CD14-positive monocyte (primary cell): ENCODE measurements at regions not wholly inside any gene's neighbourhood (a gene's known extent, or its start where the extent isn't known, plus 50 kb on each side); places are given as distances from the start of the nearest gene placed in this dataset.

Source experiments
- DNase-seq, 3 donors: peaks; one replicate each; pipeline ENCODE4 v3.0.0-alpha.2; 2011 to 2022
- H2AFZ ChIP-seq: 2 replicates; pipeline ENCODE4 v1.6.0; 2012; ENCODE audit warnings: mild to moderate bottlenecking, low read depth, low read length, inconsistent platforms; ENCODE audit not compliant: insufficient read depth, poor library complexity, severe bottlenecking
- H3K27ac ChIP-seq, 2 donors: 1 replicate in 1 of 2; 2 replicates in 1 of 2; pipeline ENCODE4 v1.5.1; 2012 to 2013; ENCODE audit warnings: low read length in 2 of 2, control low read depth in 1 of 2, inconsistent platforms in 1 of 2, low read depth in 1 of 2, mild to moderate bottlenecking in 1 of 2
- H3K27me3 ChIP-seq, 2 donors: one replicate each; pipeline versions ENCODE4 v1.6.0 to v1.6.1; 2011 to 2013; ENCODE audit warnings: low read length in 2 of 2; ENCODE audit not compliant: control insufficient read depth in 2 of 2, insufficient read depth in 2 of 2
- H3K36me3 ChIP-seq, 2 donors: replicated peaks in 1 of 2; 1 replicate in 1 of 2; 2 replicates in 1 of 2; pipeline versions ENCODE4 v1.5.1 to v1.6.1; 2012 to 2013; ENCODE audit warnings: low read length in 2 of 2, control low read depth in 1 of 2, inconsistent platforms in 1 of 2, mild to moderate bottlenecking in 1 of 2; ENCODE audit not compliant: insufficient read depth in 2 of 2, control insufficient read depth in 1 of 2
- H3K4me1 ChIP-seq, 2 donors: 1 replicate in 1 of 2; 2 replicates in 1 of 2; pipeline versions ENCODE4 v1.5.1 to v1.6.1; 2012 to 2013; ENCODE audit warnings: low read length in 2 of 2, control low read depth in 1 of 2, inconsistent platforms in 1 of 2, mild to moderate bottlenecking in 1 of 2, moderate library complexity in 1 of 2; ENCODE audit not compliant: insufficient read depth in 2 of 2, control insufficient read depth in 1 of 2
- H3K4me2 ChIP-seq: replicated peaks from 2 replicates; pipeline ENCODE3; 2012; ENCODE audit warnings: low read length, moderate library complexity, mild to moderate bottlenecking; ENCODE audit not compliant: poor library complexity, severe bottlenecking; ENCODE audit errors: extremely low read depth
- H3K4me3 ChIP-seq, 3 experiments: fragments of 200-600 bp in 1 of 3; sonication (generic) in 1 of 3; replicated peaks in 1 of 3; 1 replicate in 2 of 3; 2 replicates in 1 of 3; pipeline ENCODE4 v1.5.1; 2011 to 2013; ENCODE audit warnings: low read length in 3 of 3, mild to moderate bottlenecking in 3 of 3, control low read depth in 2 of 3, low read depth in 2 of 3, inconsistent platforms in 1 of 3, moderate library complexity in 1 of 3
- H3K79me2 ChIP-seq: 2 replicates; pipeline ENCODE4 v1.6.0; 2012; ENCODE audit warnings: mild to moderate bottlenecking, control low read depth, inconsistent platforms, low read length, moderate library complexity; ENCODE audit not compliant: insufficient read depth
- H3K9ac ChIP-seq: 2 replicates; pipeline ENCODE4 v1.6.0; 2017; ENCODE audit warnings: low read length, mild to moderate bottlenecking; ENCODE audit not compliant: insufficient read depth, poor library complexity, severe bottlenecking
- H3K9me3 ChIP-seq, 2 donors: replicated peaks in 1 of 2; 1 replicate in 1 of 2; 2 replicates in 1 of 2; pipeline versions ENCODE4 v1.5.1 to v1.6.1; 2012 to 2013; ENCODE audit warnings: low read length in 2 of 2, control low read depth in 1 of 2; ENCODE audit not compliant: control insufficient read depth in 1 of 2, insufficient read depth in 1 of 2
- H4K20me1 ChIP-seq: 2 replicates; pipeline ENCODE4 v1.6.0; 2012; ENCODE audit warnings: mild to moderate bottlenecking, low read length, control low read depth, moderate library complexity; ENCODE audit not compliant: insufficient read depth
- H3K27ac Mint-ChIP-seq, 7 donors: one replicate each; pipeline ENCODE4 v1.8.0; 2020; ENCODE audit warnings: mild to moderate bottlenecking in 7 of 7, mixed read lengths in 7 of 7, moderate library complexity in 6 of 7, inconsistent platforms in 2 of 7
- H3K27me3 Mint-ChIP-seq, 3 donors: one replicate each; pipeline ENCODE4 v1.8.0; 2021 to 2022; ENCODE audit warnings: low read depth in 3 of 3, mild to moderate bottlenecking in 3 of 3, mixed read lengths in 3 of 3, moderate library complexity in 3 of 3, inconsistent platforms in 1 of 3
- H3K36me3 Mint-ChIP-seq, 2 donors: one replicate each; pipeline ENCODE4 v1.8.0; 2020; ENCODE audit warnings: mixed read lengths in 2 of 2, inconsistent platforms in 1 of 2, mild to moderate bottlenecking in 1 of 2
- H3K4me1 Mint-ChIP-seq: one replicate; pipeline ENCODE4 v1.8.0; 2020; ENCODE audit warnings: mild to moderate bottlenecking, mixed read lengths
- H3K4me3 Mint-ChIP-seq, 2 donors: one replicate each; pipeline ENCODE4 v1.8.0; 2020; ENCODE audit warnings: mild to moderate bottlenecking in 2 of 2, mixed read lengths in 2 of 2, moderate library complexity in 1 of 2
- H3K9me3 Mint-ChIP-seq, 7 donors: one replicate each; pipeline ENCODE4 v1.8.0; 2020 to 2022; ENCODE audit warnings: mixed read lengths in 7 of 7, mild to moderate bottlenecking in 6 of 7, moderate library complexity in 6 of 7, inconsistent platforms in 2 of 7
- WGBS: methylation state at CpG from one replicate; pipeline ENCODE4 v1.1.5; 2013; ENCODE audit warnings: missing lambda C conversion rate; ENCODE audit not compliant: insufficient coverage; 5-methylcytosine and 5-hydroxymethylcytosine counted together
- intact Hi-C, 2 donors: fragments of 100-400 bp; cut with micrococcal nuclease; formaldehyde crosslinking; loops; one replicate each; pipeline versions ENCODE4 v1.15.0 to v1.15.1; 2023
- TF ChIP-seq, protein P1 (sequence below): fragments of 200-600 bp; IDR thresholded peaks from one replicate; pipeline ENCODE4 v1.8.0; 2022; ENCODE audit warnings: antibody characterized with exemption, mild to moderate bottlenecking

DNA sequence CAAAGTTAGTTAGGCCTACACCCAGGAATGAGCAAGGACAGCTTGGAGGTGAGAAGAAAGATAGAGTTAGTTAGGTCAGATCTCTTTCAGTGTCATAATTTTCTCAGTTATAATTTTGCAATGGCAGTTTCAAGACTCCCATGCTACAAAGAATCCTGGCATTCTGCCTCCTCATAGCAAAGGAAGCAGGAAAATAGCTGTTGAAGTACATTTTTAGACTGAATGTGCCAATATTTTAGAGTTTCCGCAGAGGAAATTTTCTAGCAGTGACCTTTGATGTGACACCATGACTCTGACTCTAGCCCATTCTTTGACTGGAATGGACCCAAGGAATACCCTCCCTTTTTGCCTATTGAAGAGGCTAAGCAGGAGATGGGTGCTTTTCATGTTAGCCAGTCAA lies 371.7 kb downstream of the PIK3C3 start:
- H3K9me3 Mint-ChIP-seq: no peaks in the 10 kb centered on the region

DNA sequence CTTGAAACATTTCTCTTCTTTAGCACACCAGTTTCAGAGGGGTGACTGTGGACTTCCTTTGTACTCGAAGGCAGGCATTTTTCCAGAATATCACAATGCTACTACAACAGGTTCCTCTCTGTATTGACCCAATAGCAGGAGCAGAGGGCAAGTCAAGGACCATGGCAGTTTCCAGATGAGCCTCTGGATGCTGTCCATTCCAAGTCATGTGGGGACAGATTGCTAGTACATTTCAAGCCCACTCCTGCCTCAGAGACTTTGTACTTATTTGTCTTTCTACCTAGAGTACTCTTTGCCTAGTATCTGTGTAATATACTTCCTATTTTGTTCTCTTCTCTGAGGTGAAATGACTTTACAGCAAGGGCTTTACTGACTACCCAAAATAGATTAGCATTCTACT lies 373.9 kb downstream of the PIK3C3 start:
- H3K36me3 Mint-ChIP-seq: no peaks in the 10 kb centered on the region
- Histone ChIP-seq H3K27ac (no peak overlapping the region), H3K4me1 (no peaks in the 10 kb centered on the region), H3K9ac (no peak overlapping the region), H3K27me3 (no peaks in the 10 kb centered on the region), H3K36me3 (no peaks in the 10 kb centered on the region), H3K4me3 (no peak overlapping the region), H3K9me3 (no peaks in the 10 kb centered on the region), H3K4me2 (no peak overlapping the region), H4K20me1 (no peaks in the 10 kb centered on the region), H2AFZ (no peak overlapping the region), H3K79me2 (no peaks in the 10 kb centered on the region)
- intact Hi-C loops: no loop called here
- no peaks in the 10 kb centered on the region for H3K4me1 Mint-ChIP-seq
- TF ChIP-seq, protein P1, sequence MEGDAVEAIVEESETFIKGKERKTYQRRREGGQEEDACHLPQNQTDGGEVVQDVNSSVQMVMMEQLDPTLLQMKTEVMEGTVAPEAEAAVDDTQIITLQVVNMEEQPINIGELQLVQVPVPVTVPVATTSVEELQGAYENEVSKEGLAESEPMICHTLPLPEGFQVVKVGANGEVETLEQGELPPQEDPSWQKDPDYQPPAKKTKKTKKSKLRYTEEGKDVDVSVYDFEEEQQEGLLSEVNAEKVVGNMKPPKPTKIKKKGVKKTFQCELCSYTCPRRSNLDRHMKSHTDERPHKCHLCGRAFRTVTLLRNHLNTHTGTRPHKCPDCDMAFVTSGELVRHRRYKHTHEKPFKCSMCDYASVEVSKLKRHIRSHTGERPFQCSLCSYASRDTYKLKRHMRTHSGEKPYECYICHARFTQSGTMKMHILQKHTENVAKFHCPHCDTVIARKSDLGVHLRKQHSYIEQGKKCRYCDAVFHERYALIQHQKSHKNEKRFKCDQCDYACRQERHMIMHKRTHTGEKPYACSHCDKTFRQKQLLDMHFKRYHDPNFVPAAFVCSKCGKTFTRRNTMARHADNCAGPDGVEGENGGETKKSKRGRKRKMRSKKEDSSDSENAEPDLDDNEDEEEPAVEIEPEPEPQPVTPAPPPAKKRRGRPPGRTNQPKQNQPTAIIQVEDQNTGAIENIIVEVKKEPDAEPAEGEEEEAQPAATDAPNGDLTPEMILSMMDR: no peak
- H3K27me3 Mint-ChIP-seq: peaks cover 0 to 3% (median 2%) of the 10 kb centered on the region in 3 donors
- no peak overlapping the region for H3K4me3 Mint-ChIP-seq
- H3K9me3 Mint-ChIP-seq: peaks cover 0 to 2% (median 0%) of the 10 kb centered on the region in 7 donors
- no peak for DNase-seq
- no peak overlapping the region for H3K27ac Mint-ChIP-seq
- 71% methylated on average over 1 of the region's 1 CpG for WGBS

More for the DNA sequence above, 371.7 kb downstream of the PIK3C3 start:
- no peaks in the 10 kb centered on the region for H3K9me3 ChIP-seq
- no peaks in the 10 kb centered on the region for H3K79me2 ChIP-seq
- H2AFZ ChIP-seq: no peak overlapping the region
- H3K9ac ChIP-seq: no peak overlapping the region
- H4K20me1 ChIP-seq: no peaks in the 10 kb centered on the region
- TF ChIP-seq, protein P1: no peak
- Mint-ChIP-seq H3K36me3 (no peaks in the 10 kb centered on the region), H3K27ac (no peak overlapping the region), H3K4me3 (no peak overlapping the region), H3K4me1 (no peaks in the 10 kb centered on the region), H3K27me3 (peaks cover 0 to 2% (median 2%) of the 10 kb centered on the region in 3 donors)
- no peaks in the 10 kb centered on the region for H3K4me1 ChIP-seq
- no CpG with 5 or more reads among the region's 1 CpG for WGBS
- H3K27me3 ChIP-seq: no peaks in the 10 kb centered on the region
- H3K4me2 ChIP-seq: no peak overlapping the region
- no peak overlapping the region for H3K27ac ChIP-seq
- no peak for DNase-seq
- H3K36me3 ChIP-seq: no peaks in the 10 kb centered on the region
- intact Hi-C loops: no loop called here
- H3K4me3 ChIP-seq: no peak overlapping the region
